SK-N-SH (cell line): ENCODE measurements at regions not wholly inside any gene's neighbourhood (a gene's known extent, or its start where the extent isn't known, plus 50 kb on each side); places are given as distances from the start of the nearest gene placed in this dataset.

Experiments
- NFIC ChIP-seq: IDR thresholded peaks from 2 replicates; pipeline ENCODE4 v1.4.0; 2012; ENCODE audit warnings: borderline replicate concordance
- RFX5 ChIP-seq: IDR thresholded peaks from 2 replicates; pipeline ENCODE4 v1.6.1; 2012; ENCODE audit warnings: mild to moderate bottlenecking, improper control_type of control experiment, low read length
- TF ChIP-seq, protein P1 (sequence below): fragments of 200-600 bp; sonication (generic); IDR thresholded peaks from 2 replicates; pipeline ENCODE4 v1.6.1; 2017; ENCODE audit warnings: antibody characterized with exemption, mild to moderate bottlenecking, moderate library complexity

- no peak for TF ChIP-seq NFIC
- TF ChIP-seq, protein P1, sequence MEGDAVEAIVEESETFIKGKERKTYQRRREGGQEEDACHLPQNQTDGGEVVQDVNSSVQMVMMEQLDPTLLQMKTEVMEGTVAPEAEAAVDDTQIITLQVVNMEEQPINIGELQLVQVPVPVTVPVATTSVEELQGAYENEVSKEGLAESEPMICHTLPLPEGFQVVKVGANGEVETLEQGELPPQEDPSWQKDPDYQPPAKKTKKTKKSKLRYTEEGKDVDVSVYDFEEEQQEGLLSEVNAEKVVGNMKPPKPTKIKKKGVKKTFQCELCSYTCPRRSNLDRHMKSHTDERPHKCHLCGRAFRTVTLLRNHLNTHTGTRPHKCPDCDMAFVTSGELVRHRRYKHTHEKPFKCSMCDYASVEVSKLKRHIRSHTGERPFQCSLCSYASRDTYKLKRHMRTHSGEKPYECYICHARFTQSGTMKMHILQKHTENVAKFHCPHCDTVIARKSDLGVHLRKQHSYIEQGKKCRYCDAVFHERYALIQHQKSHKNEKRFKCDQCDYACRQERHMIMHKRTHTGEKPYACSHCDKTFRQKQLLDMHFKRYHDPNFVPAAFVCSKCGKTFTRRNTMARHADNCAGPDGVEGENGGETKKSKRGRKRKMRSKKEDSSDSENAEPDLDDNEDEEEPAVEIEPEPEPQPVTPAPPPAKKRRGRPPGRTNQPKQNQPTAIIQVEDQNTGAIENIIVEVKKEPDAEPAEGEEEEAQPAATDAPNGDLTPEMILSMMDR, result no peak
- no peak for TF ChIP-seq RFX5
Measured at GRCh38 chr13:32861304-32861703, 154.9 kb upstream of the KL start.
